NCI-H446 (cell line): ENCODE measurements at regions not wholly inside any gene's neighbourhood (a gene's known extent, or its start where the extent isn't known, plus 50 kb on each side); places are given as distances from the start of the nearest gene placed in this dataset.
"Not testable (repeated sequence)": the region's sequence is repeated elsewhere in the genome, so short reads cannot be mapped to it uniquely, and the experiment has no call there.

ENCODE experiments used
- DNase-seq, 2 experiments: peaks; one replicate each; lab custom pipeline; 2025; lab: John Stamatoyannopoulos, UW

- DNase-seq: no peak
Measured at GRCh38 chr17:71437166-71437565, 683.7 kb upstream of the SOX9 start.

GRCh38 chr17:71438631-71439146, 682.1 kb upstream of the SOX9 start:
- peak in 1 of 2 experiments; percentile 54 for DNase-seq

GRCh38 chr17:71440513-71440912, 680.3 kb upstream of the SOX9 start:
- no peak for DNase-seq

GRCh38 chr17:71441098-71441497, 679.7 kb upstream of the SOX9 start:
- DNase-seq: no peak

- DNase-seq: no peak
Measured at GRCh38 chr17:71444078-71444477, 676.7 kb upstream of the SOX9 start.

- DNase-seq: peak in 1 of 2 experiments; percentile 34
Measured at GRCh38 chr17:71446645-71447437, 674.0 kb upstream of the SOX9 start.

- no peak for DNase-seq
Measured at GRCh38 chr17:71447644-71448043, 673.2 kb upstream of the SOX9 start.

- DNase-seq: not testable (repeated sequence)
Measured at GRCh38 chr17:71450657-71451056, 670.2 kb upstream of the SOX9 start.

- DNase-seq: no peak
Measured at GRCh38 chr17:71453876-71454422, 666.9 kb upstream of the SOX9 start.

GRCh38 chr17:71455219-71455618, 665.6 kb upstream of the SOX9 start:
- DNase-seq: no peak

GRCh38 chr17:71458322-71458721, 662.5 kb upstream of the SOX9 start:
- no peak for DNase-seq

- DNase-seq: no peak
Measured at GRCh38 chr17:71460943-71461342, 659.9 kb upstream of the SOX9 start.

- no peak for DNase-seq
Measured at GRCh38 chr17:71461498-71462169, 659.2 kb upstream of the SOX9 start.

GRCh38 chr17:71464241-71464640, 656.6 kb upstream of the SOX9 start:
- no peak for DNase-seq

GRCh38 chr17:71464751-71465150, 656.1 kb upstream of the SOX9 start:
- DNase-seq: no peak

GRCh38 chr17:71467719-71468118, 653.1 kb upstream of the SOX9 start:
- DNase-seq: no peak

- no peak for DNase-seq
Measured at GRCh38 chr17:71470062-71470461, 650.8 kb upstream of the SOX9 start.

GRCh38 chr17:71472809-71473789, 647.7 kb upstream of the SOX9 start:
- DNase-seq: peak in 1 of 2 experiments; percentile 77

- DNase-seq: no peak
Measured at GRCh38 chr17:71477356-71477755, 643.5 kb upstream of the SOX9 start.

- DNase-seq: no peak
Measured at GRCh38 chr17:71480099-71480498, 640.7 kb upstream of the SOX9 start.

GRCh38 chr17:71482625-71483024, 638.2 kb upstream of the SOX9 start:
- peak in 1 of 2 experiments; percentile 30 for DNase-seq

GRCh38 chr17:71484546-71484945, 636.3 kb upstream of the SOX9 start:
- DNase-seq: no peak
